ENCODE measurements at regions not wholly inside any gene's neighbourhood (a gene's known extent, or its start where the extent isn't known, plus 50 kb on each side); places are given as distances from the start of the nearest gene placed in this dataset.

GRCh38 chr9:75574569-75574968 lies 315.9 kb upstream of the PCSK5 start:
- H4K91ac ChIP-seq (ENCODE audit: insufficient read length, low read depth, low read length) = no peak overlapping the region
- TF ChIP-seq CTCF (conservative IDR thresholded peaks at IDR 0.05) = no peak
- H4K8ac ChIP-seq (replicated peaks; ENCODE audit: insufficient read length, low read depth, low read length) = no peak overlapping the region
- no peak overlapping the region for H2BK5ac ChIP-seq (ENCODE audit: insufficient read length, low read length)
- H3T11ph ChIP-seq (ENCODE audit: low read length) = no peak overlapping the region
- no peak overlapping the region for H3K9ac ChIP-seq (ENCODE audit: extremely low read depth, insufficient read length, low read length)
- H3K14ac ChIP-seq (ENCODE audit: insufficient read depth, low read length) = no peak overlapping the region
- H3K4ac ChIP-seq (ENCODE audit: low read depth, low read length) = no peak overlapping the region
- no peak overlapping the region for H3K18ac ChIP-seq (ENCODE audit: insufficient read length, low read depth, low read length)
- peaks cover 7% of the 10 kb centered on the region for H3K4me1 ChIP-seq (ENCODE audit: insufficient read depth, low read length)
- no peaks in the 10 kb centered on the region for H4K20me1 ChIP-seq (ENCODE audit: control insufficient read depth, insufficient read depth, insufficient read length)
- H3K23me2 ChIP-seq (ENCODE audit: insufficient read length, low read depth, low read length, poor library complexity, severe bottlenecking) = no peaks in the 10 kb centered on the region
- Mint-ChIP-seq H3K27ac (no peak overlapping the region), H3K36me3 (ENCODE audit: insufficient read depth in 1 of 3, low read depth in 3 of 3) (no peaks in the 10 kb centered on the region), H3K4me1 (peaks cover 11 to 12% of the 10 kb centered on the region in 2 experiments), H3K9me3 (no peaks in the 10 kb centered on the region; a peak in 1 of 5 replicates), H3K27me3 (ENCODE audit: low read depth) (no peaks in the 10 kb centered on the region), H3K4me3 (no peak overlapping the region)
- no peak overlapping the region for H2BK20ac ChIP-seq (ENCODE audit: low read depth, low read length, poor library complexity, severe bottlenecking)
- H3K9me3 ChIP-seq (ENCODE audit: control insufficient read depth, low read depth, low read length) = no peaks in the 10 kb centered on the region
- no peaks in the 10 kb centered on the region for H3K27me3 ChIP-seq (ENCODE audit: insufficient read depth, low read length)
- no peak overlapping the region for H2BK120ac ChIP-seq (ENCODE audit: low read depth, low read length, poor library complexity, severe bottlenecking)
- H2BK12ac ChIP-seq (ENCODE audit: insufficient read length, low read depth, low read length) = no peak overlapping the region
- H3K79me2 ChIP-seq (ENCODE audit: insufficient read depth, low read length) = no peaks in the 10 kb centered on the region
- no peak overlapping the region for H4K5ac ChIP-seq (ENCODE audit: insufficient read length, low read depth, low read length)
- no peak overlapping the region for H3K4me2 ChIP-seq (ENCODE audit: insufficient read depth, insufficient read length, low read length)
- H3K23ac ChIP-seq (ENCODE audit: insufficient read length, low read depth, low read length) = no peak overlapping the region
- H3K79me1 ChIP-seq (ENCODE audit: insufficient read depth, low read depth, low read length, poor library complexity, severe bottlenecking) = no peaks in the 10 kb centered on the region
- no peak overlapping the region for H2AFZ ChIP-seq (ENCODE audit: low read length)
- no peak for DNase-seq
- WGBS (ENCODE audit: extremely low coverage, insufficient read length, low lambda C conversion rate) = no CpG with 5 or more reads among the region's 1 CpG
- no peak overlapping the region for H2AK5ac ChIP-seq (ENCODE audit: insufficient read length, low read length)
- H3K27ac ChIP-seq (ENCODE audit: insufficient read length, low read depth, low read length) = no peak overlapping the region
- H3K56ac ChIP-seq (ENCODE audit: insufficient read length, low read depth, low read length) = no peak overlapping the region
- H2BK15ac ChIP-seq (ENCODE audit: low read depth, low read length) = no peak overlapping the region

All from H9 (cell line).